RWPE1 (cell line): ENCODE measurements at regions not wholly inside any gene's neighbourhood (a gene's known extent, or its start where the extent isn't known, plus 50 kb on each side); places are given as distances from the start of the nearest gene placed in this dataset.
"Not testable (repeated sequence)": the region's sequence is repeated elsewhere in the genome, so short reads cannot be mapped to it uniquely, and the experiment has no call there.

Experiments used
- CTCF ChIA-PET: fragments of 350-600 bp; sonication (Branson Sonifier 250); formaldehyde crosslinking; extraction: SDS; loops from one replicate; lab custom pipeline; 2021; lab: Yijun Ruan, JAX
- POLR2A ChIA-PET: fragments of 400-600 bp; formaldehyde crosslinking; extraction: SDS; loops from one replicate; lab custom pipeline; 2020; ENCODE audit warnings: antibody characterized with exemption; ENCODE audit not compliant: low non-redundant PET; lab: Yijun Ruan, JAX
- DNase-seq: peaks from one replicate; pipeline ENCODE4 v3.0.0; 2012; ENCODE audit warnings: low spot score
- H3K27ac ChIP-seq: fragments of 450-650 bp; 2 replicates; pipeline ENCODE4 v1.5.1; 2017
- TF ChIP-seq, protein P1 (sequence below): fragments of 450-650 bp; conservative IDR thresholded peaks from 2 replicates; pipeline ENCODE4 v1.5.1; 2017; ENCODE audit warnings: low read depth, mild to moderate bottlenecking

DNA sequence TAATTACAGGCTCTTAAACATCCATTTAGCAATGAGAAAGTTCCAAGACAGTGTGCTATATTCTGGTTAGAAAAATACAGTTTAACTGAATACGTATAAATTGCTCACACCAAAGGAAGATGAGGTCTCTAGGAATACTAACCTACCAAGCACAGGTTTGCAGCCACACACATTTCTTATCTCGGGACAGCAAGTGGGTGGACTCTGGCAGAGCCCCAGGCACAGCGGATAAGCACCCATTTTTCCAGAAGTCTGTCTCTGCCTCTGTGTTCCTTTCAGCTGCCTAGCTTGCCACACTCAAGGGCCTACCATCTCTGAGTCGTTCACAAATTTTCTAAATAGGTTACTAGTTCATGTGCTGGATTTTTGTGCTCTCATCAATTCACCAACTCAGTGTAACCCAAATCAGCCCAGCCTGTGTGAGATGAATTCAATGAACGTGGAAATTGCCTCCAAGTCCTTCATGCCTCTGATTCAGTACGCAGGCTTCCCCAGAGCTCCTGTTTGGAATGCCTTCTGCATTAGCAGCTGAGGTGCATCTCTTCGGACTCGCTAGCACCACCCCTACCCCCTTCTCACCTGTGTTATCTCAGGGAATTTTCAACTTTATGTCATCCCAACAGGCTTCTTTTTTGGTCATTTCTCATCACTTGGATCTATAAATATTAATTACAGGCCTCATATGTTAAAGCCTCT is 581.0 kb upstream of the CDH11 start:
- CTCF ChIA-PET: no interaction called here
- no peak overlapping the region for H3K27ac ChIP-seq
- DNase-seq: no peak
- POLR2A ChIA-PET: no interaction called here
- TF ChIP-seq, protein P1, sequence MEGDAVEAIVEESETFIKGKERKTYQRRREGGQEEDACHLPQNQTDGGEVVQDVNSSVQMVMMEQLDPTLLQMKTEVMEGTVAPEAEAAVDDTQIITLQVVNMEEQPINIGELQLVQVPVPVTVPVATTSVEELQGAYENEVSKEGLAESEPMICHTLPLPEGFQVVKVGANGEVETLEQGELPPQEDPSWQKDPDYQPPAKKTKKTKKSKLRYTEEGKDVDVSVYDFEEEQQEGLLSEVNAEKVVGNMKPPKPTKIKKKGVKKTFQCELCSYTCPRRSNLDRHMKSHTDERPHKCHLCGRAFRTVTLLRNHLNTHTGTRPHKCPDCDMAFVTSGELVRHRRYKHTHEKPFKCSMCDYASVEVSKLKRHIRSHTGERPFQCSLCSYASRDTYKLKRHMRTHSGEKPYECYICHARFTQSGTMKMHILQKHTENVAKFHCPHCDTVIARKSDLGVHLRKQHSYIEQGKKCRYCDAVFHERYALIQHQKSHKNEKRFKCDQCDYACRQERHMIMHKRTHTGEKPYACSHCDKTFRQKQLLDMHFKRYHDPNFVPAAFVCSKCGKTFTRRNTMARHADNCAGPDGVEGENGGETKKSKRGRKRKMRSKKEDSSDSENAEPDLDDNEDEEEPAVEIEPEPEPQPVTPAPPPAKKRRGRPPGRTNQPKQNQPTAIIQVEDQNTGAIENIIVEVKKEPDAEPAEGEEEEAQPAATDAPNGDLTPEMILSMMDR: no peak

DNA sequence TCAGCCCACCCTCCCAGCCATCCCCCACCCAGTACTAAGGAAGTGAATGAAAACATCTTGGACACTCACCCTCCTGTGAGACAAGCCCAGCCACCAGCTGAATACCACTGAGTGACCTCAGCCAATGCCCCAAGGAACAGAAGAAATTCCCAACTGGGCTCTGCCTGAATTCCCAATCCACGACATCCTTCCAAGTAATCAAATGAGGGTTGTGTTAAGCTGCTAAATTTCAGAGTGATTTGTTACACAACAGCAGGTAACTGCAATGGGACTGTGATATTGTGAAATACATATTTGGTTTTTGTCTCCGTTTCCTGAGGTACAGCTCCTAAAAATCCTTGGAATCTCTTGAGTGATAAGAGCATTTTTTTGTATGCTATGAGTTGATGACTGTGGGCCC is 578.7 kb upstream of the CDH11 start:
- H3K27ac ChIP-seq: no peak overlapping the region; the same call in 1 of the 2 replicates
- TF ChIP-seq, protein P1: no peak
- no peak for DNase-seq
- ChIA-PET POLR2A (no interaction called here), CTCF (no interaction called here)

DNA sequence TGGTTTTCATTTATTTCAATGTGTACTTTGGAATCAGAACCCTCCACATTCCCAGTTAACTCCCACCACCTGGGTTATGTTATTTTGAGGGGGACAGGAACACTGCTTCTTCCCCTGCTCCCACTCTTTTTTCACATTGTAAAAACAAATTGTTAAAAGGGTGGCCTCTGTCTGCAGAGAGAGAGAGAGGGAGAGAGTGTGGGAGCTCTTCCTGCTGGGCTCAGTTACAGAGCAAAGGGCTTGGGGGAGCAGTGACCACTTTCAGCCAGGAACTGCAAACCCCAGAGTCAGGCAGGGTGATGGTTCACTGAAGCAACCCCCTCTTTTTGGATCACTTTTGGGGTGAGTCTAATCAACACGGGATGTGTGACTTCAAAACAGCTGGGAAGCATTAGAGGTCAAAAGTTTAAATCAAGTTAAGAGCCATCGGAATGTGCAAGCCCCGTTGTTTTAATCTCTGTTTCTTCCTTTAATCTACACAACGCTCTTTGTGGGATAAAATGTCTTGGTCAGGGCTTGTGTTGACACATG is 577.0 kb upstream of the CDH11 start:
- ChIA-PET CTCF (interaction anchor here (0.7 kb wide), 1 partner anchor 414 kb away, joined by 3 read pairs; no protein-coding TSS in a partner anchor), POLR2A (no interaction called here)
- no peak overlapping the region for H3K27ac ChIP-seq
- no peak for DNase-seq
- TF ChIP-seq, protein P1: no peak

DNA sequence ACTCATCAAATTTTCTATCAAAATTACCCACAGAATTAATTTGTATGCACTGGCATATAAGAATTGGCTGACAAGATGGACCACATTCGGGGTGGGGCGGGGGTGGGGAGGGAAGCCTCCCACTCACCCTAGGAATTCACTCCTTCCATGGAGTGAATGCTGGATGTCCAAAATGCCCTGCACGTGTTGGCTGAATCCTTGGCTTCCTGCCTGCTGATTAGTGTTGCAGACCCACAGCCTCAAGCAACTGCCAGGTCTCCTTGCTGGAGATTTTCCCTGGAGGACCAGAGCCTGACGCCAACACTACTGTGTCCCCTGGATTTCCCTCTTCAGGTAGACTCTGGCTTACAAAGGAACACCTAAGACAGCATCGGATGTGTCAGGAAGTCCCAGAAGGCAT is 575.7 kb upstream of the CDH11 start:
- H3K27ac ChIP-seq: no peak overlapping the region
- ChIA-PET POLR2A (no interaction called here), CTCF (no interaction called here)
- no peak for DNase-seq
- TF ChIP-seq, protein P1: no peak

DNA sequence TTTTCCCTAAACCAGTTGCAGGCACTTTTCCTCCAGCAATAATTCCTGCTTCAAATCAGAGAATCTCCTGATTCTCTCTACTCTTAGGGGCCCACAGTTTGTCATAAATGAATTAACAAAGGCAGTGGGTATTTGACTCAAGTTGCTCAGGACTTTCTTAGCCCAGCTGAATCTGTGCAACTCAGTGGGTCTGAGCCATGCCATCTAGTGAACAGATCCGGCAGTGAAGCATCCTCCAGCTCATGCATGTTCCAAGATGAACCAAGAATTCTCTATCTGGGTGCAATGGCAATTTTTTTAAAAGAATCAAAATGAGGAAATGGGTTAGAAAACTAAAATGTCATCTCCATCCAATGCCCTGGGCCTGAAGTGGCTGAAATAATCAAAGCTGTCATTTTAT is 575.2 kb upstream of the CDH11 start:
- CTCF ChIA-PET: no interaction called here
- TF ChIP-seq, protein P1: no peak

DNA sequence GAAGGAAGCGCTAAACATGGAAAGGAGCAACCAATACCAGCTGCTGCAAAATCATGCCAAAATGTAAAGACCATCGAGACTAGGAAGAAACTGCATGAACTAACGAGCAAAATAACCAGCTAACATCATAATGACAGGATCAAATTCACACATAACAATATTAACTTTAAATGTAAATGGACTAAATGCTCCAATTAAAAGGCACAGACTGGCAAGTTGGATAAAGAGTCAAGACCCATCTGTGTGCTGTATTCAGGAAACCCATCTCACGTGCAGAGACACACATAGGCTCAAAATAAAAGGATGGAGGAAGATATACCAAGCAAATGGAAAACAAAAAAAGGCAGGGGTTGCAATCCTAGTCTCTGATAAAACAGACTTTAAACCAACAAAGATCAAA is 570.0 kb upstream of the CDH11 start:
- CTCF ChIA-PET, POLR2A ChIA-PET, H3K27ac ChIP-seq, DNase-seq: not testable (repeated sequence)

More for the DNA sequence above, 575.2 kb upstream of the CDH11 start:
- no peak for DNase-seq
- POLR2A ChIA-PET: no interaction called here
- no peak overlapping the region for H3K27ac ChIP-seq

DNA sequence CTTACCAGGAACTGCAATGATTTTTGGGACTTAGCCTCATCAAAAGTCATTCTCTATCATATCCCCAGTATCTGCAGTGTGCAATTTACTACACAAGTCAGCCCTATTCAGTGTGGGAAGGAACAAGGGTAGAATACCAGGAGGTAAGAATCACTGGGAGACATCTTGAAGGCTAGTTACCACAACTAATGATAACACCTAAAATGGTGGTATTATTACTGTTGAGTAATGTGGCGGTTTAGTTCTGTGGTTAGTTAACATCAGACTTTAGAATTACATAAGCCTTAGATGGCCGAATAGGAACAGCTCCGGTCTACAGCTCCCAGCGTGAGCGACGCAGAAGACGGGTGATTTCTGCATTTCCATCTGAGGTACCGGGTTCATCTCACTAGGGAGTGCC is 567.9 kb upstream of the CDH11 start:
- POLR2A ChIA-PET: no interaction called here
- no peak overlapping the region for H3K27ac ChIP-seq
- CTCF ChIA-PET: no interaction called here
- DNase-seq: no peak
- TF ChIP-seq, protein P1: no peak
